IPS-NIHi11 (cell line): ENCODE measurements at regions not wholly inside any gene's neighbourhood (a gene's known extent, or its start where the extent isn't known, plus 50 kb on each side); places are given as distances from the start of the nearest gene placed in this dataset.
"Not testable (repeated sequence)": the region's sequence is repeated elsewhere in the genome, so short reads cannot be mapped to it uniquely, and the experiment has no call there.

Source experiments
- DNase-seq: peaks from one replicate; pipeline ENCODE4 v3.0.0; 2012; ENCODE audit warnings: mixed read lengths, low spot score

GRCh38 chr2:23026671-23027070, 358.3 kb upstream of the KLHL29 start:
- DNase-seq: no peak

GRCh38 chr2:23027396-23027795, 357.6 kb upstream of the KLHL29 start:
- no peak for DNase-seq

- DNase-seq: no peak
Observed at GRCh38 chr2:23028106-23028505, 356.9 kb upstream of the KLHL29 start.

- no peak for DNase-seq
Observed at GRCh38 chr2:23029111-23029510, 355.9 kb upstream of the KLHL29 start.

GRCh38 chr2:23029951-23030350, 355.0 kb upstream of the KLHL29 start:
- no peak for DNase-seq

- no peak for DNase-seq
Observed at GRCh38 chr2:23034996-23035395, 350.0 kb upstream of the KLHL29 start.

- no peak for DNase-seq
Observed at GRCh38 chr2:23036629-23037028, 348.4 kb upstream of the KLHL29 start.

GRCh38 chr2:23037596-23037995, 347.4 kb upstream of the KLHL29 start:
- no peak for DNase-seq

- DNase-seq: no peak
Observed at GRCh38 chr2:23041443-23041842, 343.5 kb upstream of the KLHL29 start.

GRCh38 chr2:23042216-23042906, 342.6 kb upstream of the KLHL29 start:
- no peak for DNase-seq

- DNase-seq: no peak
Observed at GRCh38 chr2:23050388-23050787, 334.6 kb upstream of the KLHL29 start.

- DNase-seq: no peak
Observed at GRCh38 chr2:23053601-23054000, 331.4 kb upstream of the KLHL29 start.

GRCh38 chr2:23055251-23055650, 329.7 kb upstream of the KLHL29 start:
- DNase-seq: no peak

GRCh38 chr2:23056846-23057245, 328.1 kb upstream of the KLHL29 start:
- DNase-seq: not testable (repeated sequence)

- no peak for DNase-seq
Observed at GRCh38 chr2:23058435-23058834, 326.5 kb upstream of the KLHL29 start.

- DNase-seq: no peak
Observed at GRCh38 chr2:23065210-23065609, 319.8 kb upstream of the KLHL29 start.

GRCh38 chr2:23065936-23066335, 319.0 kb upstream of the KLHL29 start:
- DNase-seq: no peak

GRCh38 chr2:23066686-23067085, 318.3 kb upstream of the KLHL29 start:
- no peak for DNase-seq

GRCh38 chr2:23069156-23069555, 315.8 kb upstream of the KLHL29 start:
- DNase-seq: no peak

- no peak for DNase-seq
Observed at GRCh38 chr2:23069923-23070322, 315.1 kb upstream of the KLHL29 start.

GRCh38 chr2:23073056-23073455, 311.9 kb upstream of the KLHL29 start:
- no peak for DNase-seq

- DNase-seq: no peak
Observed at GRCh38 chr2:23073671-23074070, 311.3 kb upstream of the KLHL29 start.

GRCh38 chr2:23077596-23077995, 307.4 kb upstream of the KLHL29 start:
- DNase-seq: no peak

- DNase-seq: no peak
Observed at GRCh38 chr2:23078784-23079434, 306.1 kb upstream of the KLHL29 start.
